EL (cell line): ENCODE measurements at regions not wholly inside any gene's neighbourhood (a gene's known extent, or its start where the extent isn't known, plus 50 kb on each side); places are given as distances from the start of the nearest gene placed in this dataset.

Experiments used
- DNase-seq: peaks from one replicate; pipeline ENCODE4 v3.0.0-alpha.2; 2016

DNA sequence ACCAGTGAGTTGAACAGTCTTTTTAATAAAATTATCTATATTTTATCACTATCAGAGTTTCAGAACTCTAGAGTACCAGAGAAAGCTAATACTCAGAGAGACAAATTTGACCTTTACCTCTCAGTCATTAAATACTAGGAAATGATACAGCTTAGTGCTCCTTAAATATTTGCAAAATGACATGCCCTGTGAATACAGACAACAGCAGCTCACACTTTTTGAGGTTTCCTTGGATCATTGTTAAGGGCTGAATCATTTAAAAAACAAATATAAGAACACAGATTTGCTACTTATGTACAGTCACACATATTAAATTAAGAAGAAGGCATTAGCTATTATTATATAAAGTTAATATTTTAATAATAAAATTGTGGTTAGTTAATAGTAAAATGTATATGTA is 1158.7 kb upstream of the EYS start:
- DNase-seq: no peak

GRCh38 chr6:66861007-66861541 is 1154.0 kb upstream of the EYS start:
- DNase-seq: no peak

DNA sequence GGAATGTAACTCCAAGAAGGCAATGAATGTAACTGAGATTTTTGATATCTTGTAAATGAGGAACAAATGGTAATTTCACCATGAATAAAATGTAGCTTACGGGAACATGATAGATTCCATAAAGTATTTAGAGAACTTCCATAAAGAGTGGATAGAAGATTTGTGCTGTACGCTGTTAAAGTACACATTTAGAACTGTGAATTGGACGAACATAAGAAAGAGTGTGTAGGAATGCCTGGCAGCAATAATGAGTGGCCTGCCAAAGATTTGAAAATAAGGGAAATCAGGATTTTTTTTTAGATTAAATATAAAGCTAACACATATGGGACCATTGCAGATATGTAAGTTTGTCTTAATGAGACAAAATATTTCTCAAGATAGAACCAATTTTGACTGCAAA is 1153.3 kb upstream of the EYS start:
- no peak for DNase-seq

DNA sequence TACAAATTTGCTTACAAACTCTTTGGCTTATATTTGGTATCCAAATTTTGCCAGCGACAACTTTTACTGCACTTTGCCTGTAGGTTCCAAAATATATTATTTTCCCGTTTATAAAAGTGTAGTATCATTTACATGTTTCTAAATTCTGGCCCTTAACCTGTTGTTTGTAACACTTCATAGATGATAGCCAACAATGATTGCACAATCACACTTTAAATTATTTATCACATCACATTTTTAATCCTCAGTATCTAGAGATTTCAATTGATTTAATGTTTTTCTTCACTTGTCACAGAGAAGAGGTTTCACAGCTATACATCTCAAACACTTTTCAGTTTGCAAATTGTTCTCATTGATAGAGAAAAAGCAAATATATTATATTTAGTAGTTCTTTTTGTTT is 1151.2 kb upstream of the EYS start:
- no peak for DNase-seq

DNA sequence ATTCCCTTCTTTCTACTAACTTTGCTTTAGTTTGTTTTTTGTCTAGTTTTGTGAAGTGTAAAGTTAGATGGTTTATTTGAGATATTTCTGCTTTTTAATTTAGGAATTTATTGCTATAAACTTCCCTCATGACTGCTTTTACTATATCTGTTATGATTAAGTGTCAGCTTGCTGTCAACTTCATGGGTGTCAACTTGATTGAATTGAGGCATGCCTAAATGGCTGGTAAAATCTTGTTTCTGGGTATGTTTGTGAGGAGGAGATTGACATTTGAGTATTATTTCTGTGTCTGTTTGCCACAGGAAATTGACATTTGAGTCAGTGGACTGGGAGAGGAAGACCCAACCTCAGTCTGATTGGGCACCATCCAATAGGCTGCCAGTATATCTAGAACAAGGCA is 1147.0 kb upstream of the EYS start:
- no peak for DNase-seq

DNA sequence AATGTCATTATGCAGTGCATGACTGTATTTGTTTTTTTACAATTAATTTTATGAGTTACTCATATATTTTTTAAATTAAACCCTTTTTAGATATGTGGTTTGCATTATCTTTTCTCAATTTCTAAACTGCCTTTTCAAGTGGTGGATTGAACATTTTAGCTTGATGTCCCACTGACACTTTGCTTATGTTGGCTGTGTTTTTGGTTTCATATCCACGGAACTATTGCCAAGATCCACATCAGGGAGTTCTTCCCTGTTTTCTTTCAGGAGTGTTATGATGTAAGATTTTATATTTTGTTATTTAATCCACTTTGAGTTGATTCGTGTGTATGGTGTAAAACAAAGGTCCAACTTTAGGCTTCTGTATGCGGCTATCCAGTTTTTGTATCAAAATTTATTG is 1144.9 kb upstream of the EYS start:
- DNase-seq: no peak

GRCh38 chr6:66849843-66850242 is 1142.8 kb upstream of the EYS start:
- no peak for DNase-seq

DNA sequence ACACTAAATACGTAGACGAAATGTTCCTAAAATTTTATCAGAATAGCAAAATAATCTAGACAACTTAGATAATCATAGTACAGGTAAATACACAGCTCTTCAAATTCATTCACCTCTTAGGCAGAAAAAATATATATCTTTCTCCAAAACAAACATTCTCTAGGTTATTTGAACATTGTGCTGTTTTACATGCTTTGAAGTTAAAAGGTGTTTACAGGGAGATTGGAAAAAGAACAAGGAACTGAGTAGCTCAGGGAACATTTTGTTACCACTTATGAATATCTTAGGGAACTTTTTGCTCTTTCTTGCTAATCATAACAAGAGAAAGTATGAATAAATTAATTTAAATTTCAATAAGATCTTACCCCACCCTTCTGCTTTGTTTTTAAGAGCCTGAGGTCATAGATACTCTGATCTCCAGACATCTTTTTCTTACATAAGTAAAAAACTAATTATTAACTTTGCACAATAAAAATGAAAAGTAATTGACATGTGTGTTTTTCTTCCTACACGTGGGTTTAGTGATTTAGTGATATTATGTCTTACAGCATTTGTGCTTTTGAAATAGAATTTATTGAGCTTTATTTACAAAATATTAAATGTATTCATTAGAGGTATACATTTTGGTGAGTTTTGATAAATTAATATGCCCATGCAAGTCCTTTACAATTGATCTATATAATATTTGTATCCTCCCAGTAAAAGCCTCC is 1141.4 kb upstream of the EYS start:
- no peak for DNase-seq

GRCh38 chr6:66838764-66839163 is 1131.7 kb upstream of the EYS start:
- DNase-seq: no peak

- no peak for DNase-seq
These were observed 1118.5 kb upstream of the EYS start for GRCh38 chr6:66825539-66825938.

- no peak for DNase-seq
These were observed 1107.1 kb upstream of the EYS start for GRCh38 chr6:66814156-66814555.

DNA sequence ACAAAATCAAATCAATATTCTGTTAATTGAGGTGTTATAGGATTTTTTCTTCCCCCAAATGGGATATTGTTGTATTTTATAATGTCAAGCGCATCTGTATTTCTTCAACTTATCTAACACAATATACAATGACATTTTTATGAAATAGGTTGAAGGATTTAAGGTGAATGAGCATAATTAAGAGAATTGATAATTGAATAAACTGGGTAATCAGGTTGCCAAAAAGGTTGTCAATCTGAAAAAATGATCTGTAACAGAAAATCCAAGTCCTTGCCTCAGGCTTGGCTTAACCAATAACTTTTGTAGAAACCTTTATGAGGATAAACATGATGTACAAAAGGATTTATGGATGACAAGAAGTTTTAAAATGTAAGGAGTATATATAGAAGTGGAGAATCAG is 1101.7 kb upstream of the EYS start:
- DNase-seq: no peak

- no peak for DNase-seq
These were observed 1090.0 kb upstream of the EYS start for GRCh38 chr6:66796987-66797386.

- no peak for DNase-seq
These were observed 1081.6 kb upstream of the EYS start for GRCh38 chr6:66788579-66788978.

GRCh38 chr6:66772800-66773199 is 1065.8 kb upstream of the EYS start:
- no peak for DNase-seq

DNA sequence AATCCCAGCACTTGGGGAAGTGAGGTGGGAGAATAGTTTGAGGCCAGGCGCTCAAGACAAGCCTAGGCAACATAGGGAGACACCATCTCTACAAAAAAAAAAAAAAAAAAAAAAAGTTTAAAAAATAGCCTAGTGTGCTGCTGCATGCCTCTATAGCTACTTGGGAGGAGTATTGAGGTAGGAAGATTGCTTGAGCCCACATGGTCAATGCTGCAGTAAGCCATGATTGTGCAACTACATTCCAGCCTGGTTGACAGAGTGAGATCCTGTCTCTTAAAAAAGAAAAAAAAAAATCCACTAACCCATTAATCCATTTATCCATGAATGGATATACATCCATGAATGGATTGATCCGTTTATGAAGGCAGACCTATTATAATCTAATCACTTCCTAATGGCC is 1064.6 kb upstream of the EYS start:
- DNase-seq: no peak

DNA sequence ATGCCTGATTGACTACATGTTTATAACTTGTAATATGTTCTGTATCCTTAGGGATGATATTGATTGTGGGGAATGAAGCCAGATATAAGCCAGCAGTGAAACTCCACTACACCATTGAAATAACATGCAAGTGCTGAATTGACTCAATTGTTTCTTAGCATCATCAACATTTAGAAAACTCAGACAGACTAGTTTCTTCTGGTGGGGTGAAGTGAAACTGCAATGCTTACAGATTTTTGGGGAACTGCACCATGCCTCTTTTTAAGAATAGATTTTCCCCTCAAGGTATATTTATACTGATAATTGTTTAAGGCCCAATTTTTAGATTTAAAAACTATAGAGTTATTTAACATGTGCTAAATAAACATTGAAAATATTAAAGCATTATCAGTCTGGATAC is 1044.6 kb upstream of the EYS start:
- DNase-seq: no peak

- no peak for DNase-seq
These were observed 1033.3 kb upstream of the EYS start for GRCh38 chr6:66740346-66740745.

DNA sequence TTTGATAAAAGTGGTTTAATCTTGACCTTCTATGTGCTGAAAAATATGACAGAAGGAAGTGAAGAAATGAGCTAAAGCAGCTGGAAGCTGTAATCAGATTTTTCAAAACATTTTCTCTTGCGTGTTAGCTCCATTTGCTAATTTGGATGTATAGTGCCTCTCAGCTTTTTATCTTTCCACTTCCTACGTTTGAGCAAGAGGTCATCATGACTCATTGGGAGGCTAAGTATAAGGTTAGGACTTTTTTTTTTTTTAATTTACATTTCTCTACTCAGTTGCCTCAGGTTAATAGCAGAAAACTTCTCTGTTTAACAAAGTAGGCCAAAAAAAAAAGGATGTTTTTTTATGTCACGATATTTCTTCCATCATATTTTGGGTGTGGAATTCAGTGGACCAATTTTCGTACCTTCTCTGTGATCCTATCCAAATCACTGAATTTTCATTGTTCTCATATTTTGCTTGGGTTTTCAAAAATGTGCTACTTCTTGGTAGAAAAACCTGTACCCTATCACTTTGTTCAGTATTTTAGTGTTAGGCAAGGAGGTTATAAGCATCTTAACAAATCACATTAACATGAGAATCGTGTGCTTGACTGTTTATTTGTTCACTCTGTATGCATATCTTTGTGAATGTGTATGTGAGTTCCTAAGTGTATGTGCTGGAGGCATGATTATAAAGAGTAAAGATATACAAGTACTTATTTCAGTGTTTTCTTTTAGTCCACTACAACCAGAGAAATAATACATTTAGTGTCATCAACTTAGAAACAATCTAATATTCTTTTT is 1028.3 kb upstream of the EYS start:
- no peak for DNase-seq

GRCh38 chr6:66731310-66731709 is 1024.3 kb upstream of the EYS start:
- no peak for DNase-seq

GRCh38 chr6:66725670-66726069 is 1018.6 kb upstream of the EYS start:
- DNase-seq: no peak

- DNase-seq: no peak
These were observed 1010.8 kb upstream of the EYS start for GRCh38 chr6:66717801-66718200.

DNA sequence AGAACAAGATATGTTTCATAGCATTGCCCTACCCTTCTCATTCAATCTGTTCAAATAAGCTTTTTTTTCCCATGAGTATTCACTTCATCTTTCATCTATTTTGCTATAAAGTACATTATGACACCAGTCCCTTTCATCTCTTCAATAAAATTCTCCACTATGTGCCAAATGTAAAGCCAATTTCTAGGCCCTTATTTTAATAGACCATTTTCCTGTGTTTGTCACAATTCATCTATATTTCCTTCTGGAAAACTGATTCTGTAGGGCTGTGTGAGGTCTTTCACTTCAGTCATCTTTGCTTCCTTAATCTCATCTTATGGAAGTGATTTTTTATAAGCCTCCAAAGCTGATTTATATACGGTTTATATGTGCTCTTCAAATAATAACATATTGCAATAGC is 992.4 kb upstream of the EYS start:
- DNase-seq: no peak

DNA sequence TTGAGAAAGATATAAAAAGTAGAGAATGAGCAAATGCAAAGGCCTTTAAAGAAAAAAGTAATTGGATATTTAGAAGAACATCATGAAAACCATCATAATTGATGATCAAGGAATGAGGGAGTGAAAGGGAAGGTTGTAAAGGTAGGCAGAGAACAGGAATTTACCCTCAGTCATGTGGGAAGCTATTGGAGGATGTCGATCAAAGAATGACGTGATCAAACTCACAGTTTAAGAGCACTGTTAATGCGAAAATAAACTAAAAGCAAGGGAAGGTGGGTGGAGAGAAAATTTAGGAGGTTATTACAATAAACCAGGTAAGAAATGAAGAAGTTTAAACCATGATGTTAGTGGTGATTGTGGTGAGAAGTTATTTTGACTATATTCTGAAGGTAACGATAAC is 982.6 kb upstream of the EYS start:
- DNase-seq: no peak
